ENCODE measurements at regions not wholly inside any gene's neighbourhood (a gene's known extent, or its start where the extent isn't known, plus 50 kb on each side); places are given as distances from the start of the nearest gene placed in this dataset.

- TF ChIP-seq ZNF462 (CRISPR knock-in tag; IDR thresholded peaks at IDR 0.05) = no peak
- no peak for TF ChIP-seq EZH2phosphoT487 (IDR thresholded peaks at IDR 0.05; ENCODE audit: unreplicated experiment)
- TF ChIP-seq ZNF114 (CRISPR knock-in tag; IDR thresholded peaks at IDR 0.05) = no peak
- TF ChIP-seq, protein P1, sequence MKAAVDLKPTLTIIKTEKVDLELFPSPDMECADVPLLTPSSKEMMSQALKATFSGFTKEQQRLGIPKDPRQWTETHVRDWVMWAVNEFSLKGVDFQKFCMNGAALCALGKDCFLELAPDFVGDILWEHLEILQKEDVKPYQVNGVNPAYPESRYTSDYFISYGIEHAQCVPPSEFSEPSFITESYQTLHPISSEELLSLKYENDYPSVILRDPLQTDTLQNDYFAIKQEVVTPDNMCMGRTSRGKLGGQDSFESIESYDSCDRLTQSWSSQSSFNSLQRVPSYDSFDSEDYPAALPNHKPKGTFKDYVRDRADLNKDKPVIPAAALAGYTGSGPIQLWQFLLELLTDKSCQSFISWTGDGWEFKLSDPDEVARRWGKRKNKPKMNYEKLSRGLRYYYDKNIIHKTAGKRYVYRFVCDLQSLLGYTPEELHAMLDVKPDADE (IDR thresholded peaks at IDR 0.05) = no peak
- TF ChIP-seq STAT1 (IDR thresholded peaks at IDR 0.05; ENCODE audit: unreplicated experiment) = no peak
- TF ChIP-seq JUNB (IDR thresholded peaks at IDR 0.05; ENCODE audit: unreplicated experiment) = no peak
- no peak for TF ChIP-seq EZH2 (IDR thresholded peaks at IDR 0.05; ENCODE audit: low read depth, unreplicated experiment)
These were observed 52.9 kb upstream of the SIM2 start (continued) for GRCh38 chr21:36646011-36646410.

- H3K9me2 ChIP-seq (ENCODE audit: insufficient read depth) = peaks cover 17% of the 10 kb centered on the region; the same call in 1 of the 2 replicates
- no peaks in the 10 kb centered on the region for H3K36me3 Mint-ChIP-seq (ENCODE audit: low read depth)
- no peak overlapping the region for H3K4me3 ChIP-seq
- no peaks in the 10 kb centered on the region for H3F3A ChIP-seq (replicated peaks; ENCODE audit: low read depth)
- H3K27ac ChIP-seq (ENCODE audit: low read depth) = no peak overlapping the region
- no peaks in the 10 kb centered on the region; the same call in 2 of the 3 replicates for H3K9me3 Mint-ChIP-seq
- H3K27me3 ChIP-seq (ENCODE audit: insufficient read depth) = no peaks in the 10 kb centered on the region
- DNase-seq (ENCODE audit: low spot score) = no peak
- no peaks in the 10 kb centered on the region for H4K20me1 ChIP-seq (replicated peaks; ENCODE audit: insufficient read depth)
- H3K27me3 Mint-ChIP-seq (ENCODE audit: insufficient read depth, low read depth, poor library complexity) = peaks cover 18% of the 10 kb centered on the region
- H3K4me2 ChIP-seq = no peak overlapping the region
- no peak for ATAC-seq
- H3K4me3 Mint-ChIP-seq = no peak overlapping the region
- 0 out of 2 replicates have a peak overlapping the region, but pooled peaks have one; percentile 0 for H2AFZ ChIP-seq
- no peaks in the 10 kb centered on the region for H3K79me2 ChIP-seq (replicated peaks; ENCODE audit: insufficient read depth)
- peaks cover 12% of the 10 kb centered on the region; the same call in 1 of the 2 replicates for H3K4me1 ChIP-seq (ENCODE audit: insufficient read depth)
- H3K27ac Mint-ChIP-seq = peak overlapping the region; percentile 48; the same call in 1 of the 2 replicates
- H3K4me1 Mint-ChIP-seq = peaks cover 14% of the 10 kb centered on the region
- H3K36me3 ChIP-seq (ENCODE audit: insufficient read depth) = no peaks in the 10 kb centered on the region
- no peak for TF ChIP-seq EZH2phosphoT487 (IDR thresholded peaks at IDR 0.05; ENCODE audit: unreplicated experiment)
- TF ChIP-seq REST (IDR thresholded peaks at IDR 0.05; ENCODE audit: unreplicated experiment) = no peak
These were observed 52.3 kb upstream of the SIM2 start for GRCh38 chr21:36646645-36647044.
